H9 (cell line): ENCODE measurements at regions not wholly inside any gene's neighbourhood (a gene's known extent, or its start where the extent isn't known, plus 50 kb on each side); places are given as distances from the start of the nearest gene placed in this dataset.

Source experiments
- DNase-seq: peaks from one replicate; pipeline ENCODE4 v3.0.0-alpha.2; 2017
- H2AFZ ChIP-seq: one replicate; pipeline ENCODE4 v1.6.1; 2013; ENCODE audit warnings: mild to moderate bottlenecking, low read length, control low read depth, moderate library complexity
- H2AK5ac ChIP-seq: 2 replicates; pipeline ENCODE4 v1.6.1; 2013; ENCODE audit warnings: low read length, control low read depth, mixed read lengths; ENCODE audit not compliant: insufficient read length
- H2BK120ac ChIP-seq: one replicate; pipeline ENCODE4 v1.6.1; 2013; ENCODE audit warnings: low read depth, mild to moderate bottlenecking, low read length, control low read depth, inconsistent platforms; ENCODE audit not compliant: poor library complexity, severe bottlenecking
- H2BK12ac ChIP-seq: 2 replicates; pipeline ENCODE4 v1.6.1; 2013; ENCODE audit warnings: low read length, control low read depth, mixed read lengths, low read depth; ENCODE audit not compliant: insufficient read length
- H2BK15ac ChIP-seq: 2 replicates; pipeline ENCODE4 v1.6.1; 2013; ENCODE audit warnings: low read depth, low read length, control low read depth
- H2BK20ac ChIP-seq: one replicate; pipeline ENCODE4 v1.6.1; 2013; ENCODE audit warnings: low read depth, mild to moderate bottlenecking, low read length, control low read depth, inconsistent platforms; ENCODE audit not compliant: poor library complexity, severe bottlenecking
- H2BK5ac ChIP-seq: 2 replicates; pipeline ENCODE4 v1.6.1; 2013; ENCODE audit warnings: low read length, control low read depth, mixed read lengths; ENCODE audit not compliant: insufficient read length
- H3K14ac ChIP-seq: 2 replicates; pipeline ENCODE4 v1.6.1; 2013; ENCODE audit warnings: low read length, control low read depth; ENCODE audit not compliant: insufficient read depth
- H3K18ac ChIP-seq: 2 replicates; pipeline ENCODE4 v1.6.1; 2013; ENCODE audit warnings: low read depth, mild to moderate bottlenecking, mixed read lengths, low read length, control low read depth; ENCODE audit not compliant: insufficient read length
- H3K23ac ChIP-seq: 2 replicates; pipeline ENCODE4 v1.6.1; 2013; ENCODE audit warnings: low read length, control low read depth, mixed read lengths, low read depth; ENCODE audit not compliant: insufficient read length
- H3K23me2 ChIP-seq: 2 replicates; pipeline ENCODE4 v1.6.1; 2013; ENCODE audit warnings: low read depth, mild to moderate bottlenecking, mixed read lengths, low read length, control low read depth; ENCODE audit not compliant: insufficient read length, poor library complexity, severe bottlenecking
- H3K27ac ChIP-seq: 2 replicates; pipeline ENCODE4 v1.5.1; 2013; ENCODE audit warnings: low read length, control low read depth, mixed read lengths, low read depth; ENCODE audit not compliant: insufficient read length
- H3K27me3 ChIP-seq: 2 replicates; pipeline ENCODE4 v1.6.1; 2013; ENCODE audit warnings: low read length, control low read depth, inconsistent platforms; ENCODE audit not compliant: insufficient read depth
- H3K4ac ChIP-seq: 2 replicates; pipeline ENCODE4 v1.6.1; 2013; ENCODE audit warnings: low read depth, mild to moderate bottlenecking, control low read depth, inconsistent platforms, low read length, moderate library complexity
- H3K4me1 ChIP-seq: 2 replicates; pipeline ENCODE4 v1.6.1; 2013; ENCODE audit warnings: low read length, control low read depth, inconsistent platforms; ENCODE audit not compliant: insufficient read depth
- H3K4me2 ChIP-seq: 2 replicates; pipeline ENCODE4 v1.6.1; 2013; ENCODE audit warnings: low read length, control low read depth, mixed read lengths; ENCODE audit not compliant: insufficient read length, insufficient read depth
- H3K56ac ChIP-seq: 2 replicates; pipeline ENCODE4 v1.6.1; 2013; ENCODE audit warnings: low read depth, mild to moderate bottlenecking, mixed read lengths, low read length, control low read depth; ENCODE audit not compliant: insufficient read length
- H3K79me1 ChIP-seq: 2 replicates; pipeline ENCODE4 v1.6.1; 2013; ENCODE audit warnings: low read depth, mild to moderate bottlenecking, moderate library complexity, low read length, control low read depth, inconsistent platforms; ENCODE audit not compliant: insufficient read depth, poor library complexity, severe bottlenecking
- H3K79me2 ChIP-seq: 2 replicates; pipeline ENCODE4 v1.6.1; 2013; ENCODE audit warnings: low read length, control low read depth, inconsistent platforms; ENCODE audit not compliant: insufficient read depth
- H3K9ac ChIP-seq: 2 replicates; pipeline ENCODE4 v1.6.1; 2013; ENCODE audit warnings: low read length, control low read depth, mixed read lengths; ENCODE audit not compliant: insufficient read length; ENCODE audit errors: extremely low read depth
- H3K9me3 ChIP-seq: one replicate; pipeline ENCODE4 v1.6.1; 2013; ENCODE audit warnings: low read depth, low read length, inconsistent platforms; ENCODE audit not compliant: control insufficient read depth
- H3T11ph ChIP-seq: one replicate; pipeline ENCODE4 v1.6.1; 2013; ENCODE audit warnings: mild to moderate bottlenecking, low read length, control low read depth, inconsistent platforms
- H4K20me1 ChIP-seq: one replicate; pipeline ENCODE4 v1.6.1; 2013; ENCODE audit not compliant: control insufficient read depth, insufficient read length, insufficient read depth
- H4K5ac ChIP-seq: 2 replicates; pipeline ENCODE4 v1.6.1; 2013; ENCODE audit warnings: low read depth, mild to moderate bottlenecking, mixed read lengths, low read length, control low read depth; ENCODE audit not compliant: insufficient read length
- H4K8ac ChIP-seq: replicated peaks from 2 replicates; pipeline ENCODE4 v1.6.1; 2013; ENCODE audit warnings: low read length, control low read depth, mixed read lengths, low read depth; ENCODE audit not compliant: insufficient read length
- H4K91ac ChIP-seq: 2 replicates; pipeline ENCODE4 v1.6.1; 2013; ENCODE audit warnings: low read depth, mild to moderate bottlenecking, moderate library complexity, mixed read lengths, low read length, control low read depth; ENCODE audit not compliant: insufficient read length
- H3K27ac Mint-ChIP-seq, 3 experiments: 2 replicates in 2 of 3; 3 replicates in 1 of 3; pipeline ENCODE4 v1.8.0; 2020 to 2021; ENCODE audit warnings: mixed read lengths in 3 of 3, mild to moderate bottlenecking in 1 of 3, moderate library complexity in 1 of 3
- H3K27me3 Mint-ChIP-seq: 2 replicates; pipeline ENCODE4 v1.8.0; 2021; ENCODE audit warnings: low read depth, mild to moderate bottlenecking, moderate library complexity, mixed read lengths
- H3K36me3 Mint-ChIP-seq, 3 experiments: 2 replicates in 2 of 3; 3 replicates in 1 of 3; pipeline ENCODE4 v1.8.0; 2020 to 2021; ENCODE audit warnings: low read depth in 3 of 3, mixed read lengths in 3 of 3; ENCODE audit not compliant: insufficient read depth in 1 of 3
- H3K4me1 Mint-ChIP-seq, 2 experiments: 2 replicates each; pipeline ENCODE4 v1.8.0; 2020; ENCODE audit warnings: mixed read lengths in 2 of 2
- H3K4me3 Mint-ChIP-seq, 2 experiments: 2 replicates in 1 of 2; 3 replicates in 1 of 2; pipeline ENCODE4 v1.8.0; 2020 to 2021; ENCODE audit warnings: mild to moderate bottlenecking in 2 of 2, mixed read lengths in 2 of 2, moderate library complexity in 1 of 2
- H3K9me3 Mint-ChIP-seq, 2 experiments: 2 replicates in 1 of 2; 3 replicates in 1 of 2; pipeline ENCODE4 v1.8.0; 2020; ENCODE audit warnings: mild to moderate bottlenecking in 2 of 2, mixed read lengths in 2 of 2, moderate library complexity in 1 of 2
- CTCF ChIP-seq: fragments of 200-600 bp; sonication (generic); conservative IDR thresholded peaks from 3 replicates; pipeline ENCODE4 v1.8.0; 2021; ENCODE audit warnings: antibody characterized with exemption, mild to moderate bottlenecking
- WGBS: extraction: QIAGEN DNeasy Blood & Tissue Kit; methylation state at CpG from one replicate; pipeline ENCODE4 v1.1.7; 2013; ENCODE audit warnings: missing lambda C conversion rate, low lambda C conversion rate, mixed read lengths; ENCODE audit not compliant: insufficient read length; ENCODE audit errors: extremely low coverage; 5-methylcytosine and 5-hydroxymethylcytosine counted together

- no peaks in the 10 kb centered on the region for H3K27me3 Mint-ChIP-seq
- H4K5ac ChIP-seq: no peak overlapping the region
- no peak overlapping the region for H2AFZ ChIP-seq
- no peak overlapping the region for H3K23ac ChIP-seq
- H2AK5ac ChIP-seq: no peak overlapping the region
- H3K4me2 ChIP-seq: no peak overlapping the region
- H3K4ac ChIP-seq: no peak overlapping the region
- no peaks in the 10 kb centered on the region for H3K23me2 ChIP-seq
- no peak overlapping the region for H3K27ac ChIP-seq
- H3K4me1 ChIP-seq: no peaks in the 10 kb centered on the region
- no peak overlapping the region for H3K4me3 Mint-ChIP-seq
- peaks cover 11 to 18% of the 10 kb centered on the region in 2 experiments for H3K9me3 Mint-ChIP-seq
- no peak overlapping the region for H2BK15ac ChIP-seq
- H3K79me1 ChIP-seq: peaks cover 6% of the 10 kb centered on the region
- H3K9ac ChIP-seq: no peak overlapping the region
- H3K9me3 ChIP-seq: no peaks in the 10 kb centered on the region
- DNase-seq: no peak
- no peak overlapping the region for H2BK12ac ChIP-seq
- TF ChIP-seq CTCF: no peak
- WGBS: no CpG with 5 or more reads among the region's 5 CpGs
- no peaks in the 10 kb centered on the region for H3K27me3 ChIP-seq
- H3K4me1 Mint-ChIP-seq: peaks cover 4 to 11% of the 10 kb centered on the region in 2 experiments; a peak in 3 of 4 replicates
- H3T11ph ChIP-seq: no peak overlapping the region
- H4K8ac ChIP-seq: no peak overlapping the region
- H3K27ac Mint-ChIP-seq: no peak overlapping the region; a peak in 1 of 7 replicates
- H4K20me1 ChIP-seq: no peaks in the 10 kb centered on the region
- no peak overlapping the region for H2BK120ac ChIP-seq
- no peak overlapping the region for H2BK5ac ChIP-seq
- H3K18ac ChIP-seq: no peak overlapping the region
- H2BK20ac ChIP-seq: no peak overlapping the region
- H3K56ac ChIP-seq: no peak overlapping the region
- H4K91ac ChIP-seq: no peak overlapping the region
- H3K14ac ChIP-seq: no peak overlapping the region
- no peaks in the 10 kb centered on the region for H3K79me2 ChIP-seq
- peaks cover 10 to 17% (median 10%) of the 10 kb centered on the region in 3 experiments; a peak in 5 of 7 replicates for H3K36me3 Mint-ChIP-seq
These were observed 59.6 kb upstream of the ABL1 start for GRCh38 chr9:130775336-130775991.
